AG10803 (cell line): ENCODE measurements at regions not wholly inside any gene's neighbourhood (a gene's known extent, or its start where the extent isn't known, plus 50 kb on each side); places are given as distances from the start of the nearest gene placed in this dataset.

ENCODE experiments used
- DNase-seq: peaks from one replicate; pipeline ENCODE4 v3.0.0; 2010; ENCODE audit warnings: low read depth
- H3K4me3 ChIP-seq: 2 replicates; pipeline ENCODE4 v1.5.1; 2011; ENCODE audit warnings: mild to moderate bottlenecking, low read length, control low read depth
- TF ChIP-seq, protein P1 (sequence below): conservative IDR thresholded peaks from 2 replicates; pipeline ENCODE4 v1.5.1; 2011; ENCODE audit warnings: mild to moderate bottlenecking, low read length, control low read depth, inconsistent platforms

- H3K4me3 ChIP-seq = no peak overlapping the region
- no peak for DNase-seq
- TF ChIP-seq, protein P1, sequence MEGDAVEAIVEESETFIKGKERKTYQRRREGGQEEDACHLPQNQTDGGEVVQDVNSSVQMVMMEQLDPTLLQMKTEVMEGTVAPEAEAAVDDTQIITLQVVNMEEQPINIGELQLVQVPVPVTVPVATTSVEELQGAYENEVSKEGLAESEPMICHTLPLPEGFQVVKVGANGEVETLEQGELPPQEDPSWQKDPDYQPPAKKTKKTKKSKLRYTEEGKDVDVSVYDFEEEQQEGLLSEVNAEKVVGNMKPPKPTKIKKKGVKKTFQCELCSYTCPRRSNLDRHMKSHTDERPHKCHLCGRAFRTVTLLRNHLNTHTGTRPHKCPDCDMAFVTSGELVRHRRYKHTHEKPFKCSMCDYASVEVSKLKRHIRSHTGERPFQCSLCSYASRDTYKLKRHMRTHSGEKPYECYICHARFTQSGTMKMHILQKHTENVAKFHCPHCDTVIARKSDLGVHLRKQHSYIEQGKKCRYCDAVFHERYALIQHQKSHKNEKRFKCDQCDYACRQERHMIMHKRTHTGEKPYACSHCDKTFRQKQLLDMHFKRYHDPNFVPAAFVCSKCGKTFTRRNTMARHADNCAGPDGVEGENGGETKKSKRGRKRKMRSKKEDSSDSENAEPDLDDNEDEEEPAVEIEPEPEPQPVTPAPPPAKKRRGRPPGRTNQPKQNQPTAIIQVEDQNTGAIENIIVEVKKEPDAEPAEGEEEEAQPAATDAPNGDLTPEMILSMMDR = no peak
Measured at GRCh38 chr5:133896873-133897272, 71.6 kb downstream of the C5orf15 start.

- no peak overlapping the region for H3K4me3 ChIP-seq
- TF ChIP-seq, protein P1 = no peak
- no peak for DNase-seq
Measured at GRCh38 chr5:133895979-133896845, 72.2 kb downstream of the C5orf15 start.

- DNase-seq = no peak
- H3K4me3 ChIP-seq = no peak overlapping the region
- TF ChIP-seq, protein P1 = no peak
Measured at GRCh38 chr5:133894143-133894542, 74.3 kb downstream of the C5orf15 start.

DNA sequence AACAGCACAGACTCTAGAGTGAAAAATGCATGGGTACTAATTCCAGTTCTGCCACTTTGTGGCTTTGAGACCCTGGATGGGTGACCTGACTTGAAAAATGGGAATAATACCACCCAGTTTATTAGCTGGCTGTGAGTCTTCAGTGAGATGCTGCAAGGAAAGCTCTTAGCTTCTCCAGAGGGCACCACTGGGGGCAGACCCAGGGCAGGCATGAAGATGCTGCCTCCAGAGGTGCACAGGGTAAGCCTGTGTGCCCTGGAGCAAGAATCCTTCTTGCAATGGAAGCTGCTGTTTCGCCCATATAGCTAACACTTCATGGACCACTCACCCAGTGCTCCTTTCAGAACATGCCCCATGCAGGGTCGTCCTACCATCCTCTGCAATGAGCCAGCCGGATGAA, 75.7 kb downstream of the C5orf15 start:
- no peak for DNase-seq
- TF ChIP-seq, protein P1 = no peak
- H3K4me3 ChIP-seq = no peak overlapping the region

DNA sequence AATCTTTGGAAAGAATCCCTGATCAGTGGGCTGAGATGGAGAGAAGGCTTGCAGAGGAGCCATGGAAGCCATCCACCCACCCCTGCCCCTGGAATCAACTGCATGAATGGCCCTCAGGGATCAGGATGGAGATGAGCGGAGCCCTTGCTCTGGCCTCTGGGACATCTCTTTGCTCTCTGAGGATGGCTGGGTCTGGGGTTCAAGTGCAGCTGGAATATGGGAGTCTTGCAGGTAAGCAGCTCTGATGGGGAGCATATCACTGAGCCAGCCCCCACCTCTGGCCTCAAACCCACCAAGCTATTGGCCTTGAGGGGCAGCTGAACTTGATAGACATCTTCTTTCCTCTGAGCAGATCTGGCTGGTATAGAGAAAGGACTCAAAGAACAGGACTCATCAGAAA, 76.1 kb downstream of the C5orf15 start:
- no peak for DNase-seq
- TF ChIP-seq, protein P1 = no peak
- no peak overlapping the region for H3K4me3 ChIP-seq

- H3K4me3 ChIP-seq = no peak overlapping the region
- TF ChIP-seq, protein P1 = no peak
- DNase-seq = no peak
Measured at GRCh38 chr5:133891390-133891789, 77.0 kb downstream of the C5orf15 start.

DNA sequence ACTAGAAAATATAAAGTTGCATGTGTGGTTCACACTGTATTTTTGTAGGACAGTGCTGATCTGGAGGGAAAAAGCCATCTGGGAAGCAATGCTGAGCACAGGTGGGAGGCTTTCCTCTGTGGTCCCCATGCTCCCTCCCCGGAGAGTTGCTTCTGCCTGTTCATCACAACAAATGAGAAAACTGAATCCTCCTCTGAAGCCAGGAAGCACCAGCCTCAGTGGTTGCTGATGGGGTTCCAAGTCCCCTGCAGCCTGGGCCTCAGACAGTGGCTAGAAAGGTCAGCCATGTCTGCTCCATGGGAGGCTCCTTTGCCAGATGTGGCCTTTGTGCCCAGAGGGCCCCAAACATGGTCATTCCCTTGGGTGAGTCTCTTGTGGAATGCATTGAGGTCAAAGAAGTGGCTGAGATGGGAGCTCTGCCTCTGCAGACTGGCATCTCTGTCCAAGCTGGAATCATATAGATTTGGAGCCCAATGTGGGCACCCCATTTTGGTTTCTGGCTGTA, 77.6 kb downstream of the C5orf15 start:
- DNase-seq = no peak
- TF ChIP-seq, protein P1 = no peak
- H3K4me3 ChIP-seq = no peak overlapping the region
